Neural progenitor cell (in vitro differentiated cells): ENCODE measurements at regions not wholly inside any gene's neighbourhood (a gene's known extent, or its start where the extent isn't known, plus 50 kb on each side); places are given as distances from the start of the nearest gene placed in this dataset.

Experiments used
- DNase-seq: peaks from one replicate; pipeline ENCODE4 v3.0.0-alpha.2; 2016; ENCODE audit warnings: low spot score
- H2AFZ ChIP-seq: fragments of 200-600 bp; sonication (generic); replicated peaks from 2 replicates; pipeline ENCODE4 v1.6.1; 2016; ENCODE audit warnings: antibody characterized with exemption
- H3F3A ChIP-seq: fragments of 200-600 bp; sonication (generic); 2 replicates; pipeline ENCODE4 v1.6.1; 2016; ENCODE audit warnings: antibody characterized with exemption, low read depth
- H3K27ac ChIP-seq: fragments of 200-600 bp; sonication (generic); 2 replicates; pipeline ENCODE4 v1.5.1; 2016; ENCODE audit warnings: mild to moderate bottlenecking
- H3K27me3 ChIP-seq: fragments of 200-600 bp; sonication (generic); 2 replicates; pipeline ENCODE4 v1.6.1; 2016; ENCODE audit warnings: mild to moderate bottlenecking, moderate library complexity
- H3K36me3 ChIP-seq: fragments of 200-600 bp; sonication (generic); 2 replicates; pipeline ENCODE4 v1.5.1; 2016
- H3K4me1 ChIP-seq: fragments of 200-600 bp; sonication (generic); 2 replicates; pipeline ENCODE4 v1.6.1; 2016; ENCODE audit warnings: mixed run types
- H3K4me2 ChIP-seq: fragments of 200-600 bp; sonication (generic); 2 replicates; pipeline ENCODE4 v1.6.1; 2016
- H3K4me3 ChIP-seq: fragments of 200-600 bp; sonication (generic); 2 replicates; pipeline ENCODE4 v1.5.1; 2016
- H3K79me2 ChIP-seq: fragments of 200-600 bp; sonication (generic); 2 replicates; pipeline ENCODE4 v1.6.1; 2016; ENCODE audit warnings: low read depth
- H3K9ac ChIP-seq: fragments of 200-600 bp; sonication (generic); 2 replicates; pipeline ENCODE4 v1.6.1; 2016
- H3K9me3 ChIP-seq: fragments of 200-600 bp; sonication (generic); 2 replicates; pipeline ENCODE4 v1.5.1; 2016; ENCODE audit warnings: low read depth
- H4K20me1 ChIP-seq: fragments of 200-600 bp; sonication (generic); 2 replicates; pipeline ENCODE4 v1.6.1; 2016; ENCODE audit warnings: low read depth
- H3K27ac Mint-ChIP-seq: 3 replicates; pipeline ENCODE4 v1.8.0; 2021; ENCODE audit warnings: mixed read lengths
- H3K27me3 Mint-ChIP-seq: 2 replicates; pipeline ENCODE4 v1.8.0; 2022; ENCODE audit warnings: low read depth, mild to moderate bottlenecking, inconsistent platforms, moderate library complexity, mixed read lengths; ENCODE audit not compliant: insufficient read depth
- H3K36me3 Mint-ChIP-seq: 3 replicates; pipeline ENCODE4 v1.8.0; 2021; ENCODE audit warnings: mixed read lengths
- H3K4me1 Mint-ChIP-seq: 3 replicates; pipeline ENCODE4 v1.8.0; 2021; ENCODE audit warnings: mixed read lengths
- H3K4me3 Mint-ChIP-seq: 3 replicates; pipeline ENCODE4 v1.8.0; 2021; ENCODE audit warnings: mild to moderate bottlenecking, moderate library complexity, mixed read lengths
- H3K9me3 Mint-ChIP-seq: 3 replicates; pipeline ENCODE4 v1.8.0; 2020; ENCODE audit warnings: mixed read lengths
- CTCF ChIP-seq: fragments of 200-600 bp; sonication (generic); IDR thresholded peaks from 2 replicates; pipeline ENCODE4 v1.5.1; 2017; ENCODE audit warnings: antibody characterized with exemption, mild to moderate bottlenecking
- EZH2 ChIP-seq: fragments of 200-600 bp; sonication (generic); IDR thresholded peaks from 2 replicates; pipeline ENCODE4 v1.6.1; 2017; ENCODE audit warnings: antibody characterized with exemption, mild to moderate bottlenecking, moderate library complexity
- EZH2phosphoT487 ChIP-seq: fragments of 200-600 bp; sonication (generic); IDR thresholded peaks from 2 replicates; pipeline ENCODE4 v1.6.1; 2017; ENCODE audit warnings: antibody characterized with exemption

- Mint-ChIP-seq H3K27ac (no peak overlapping the region), H3K27me3 (no peaks in the 10 kb centered on the region), H3K9me3 (no peaks in the 10 kb centered on the region), H3K36me3 (no peaks in the 10 kb centered on the region), H3K4me1 (peaks cover 6% of the 10 kb centered on the region), H3K4me3 (no peak overlapping the region)
- Histone ChIP-seq H4K20me1 (no peaks in the 10 kb centered on the region), H3K79me2 (no peaks in the 10 kb centered on the region), H3K27ac (no peak overlapping the region), H3K4me1 (no peaks in the 10 kb centered on the region), H3K4me3 (no peak overlapping the region), H3K27me3 (no peaks in the 10 kb centered on the region), H3F3A (no peaks in the 10 kb centered on the region), H3K36me3 (no peaks in the 10 kb centered on the region), H3K9me3 (no peaks in the 10 kb centered on the region), H3K4me2 (no peak overlapping the region), H2AFZ (no peak overlapping the region), H3K9ac (no peak overlapping the region)
- DNase-seq = no peak
- no peak for TF ChIP-seq CTCF
- no peak for TF ChIP-seq EZH2
- no peak for TF ChIP-seq EZH2phosphoT487
Observed at GRCh38 chr11:28715726-28716125, 607.5 kb downstream of the METTL15 start.

GRCh38 chr11:28713850-28714249, 605.7 kb downstream of the METTL15 start:
- no peaks in the 10 kb centered on the region for H3K9me3 ChIP-seq
- H3K4me3 ChIP-seq = no peak overlapping the region
- H3K79me2 ChIP-seq = no peaks in the 10 kb centered on the region
- DNase-seq = no peak
- TF ChIP-seq CTCF = no peak
- TF ChIP-seq EZH2phosphoT487 = no peak
- TF ChIP-seq EZH2 = no peak
- Mint-ChIP-seq H3K9me3 (no peaks in the 10 kb centered on the region), H3K4me3 (no peak overlapping the region), H3K36me3 (no peaks in the 10 kb centered on the region), H3K4me1 (peaks cover 6% of the 10 kb centered on the region), H3K27ac (no peak overlapping the region), H3K27me3 (no peaks in the 10 kb centered on the region)
- no peaks in the 10 kb centered on the region for H3K36me3 ChIP-seq
- no peak overlapping the region for H2AFZ ChIP-seq
- H3K4me1 ChIP-seq = no peaks in the 10 kb centered on the region
- no peaks in the 10 kb centered on the region for H3F3A ChIP-seq
- no peak overlapping the region for H3K4me2 ChIP-seq
- no peak overlapping the region for H3K27ac ChIP-seq
- H4K20me1 ChIP-seq = no peaks in the 10 kb centered on the region
- no peak overlapping the region for H3K9ac ChIP-seq
- no peaks in the 10 kb centered on the region for H3K27me3 ChIP-seq

GRCh38 chr11:28708075-28708474, 599.9 kb downstream of the METTL15 start:
- H3K4me1 ChIP-seq = no peaks in the 10 kb centered on the region
- H2AFZ ChIP-seq = no peak overlapping the region
- Mint-ChIP-seq H3K4me1 (no peaks in the 10 kb centered on the region), H3K27ac (no peak overlapping the region), H3K27me3 (no peaks in the 10 kb centered on the region), H3K36me3 (no peaks in the 10 kb centered on the region), H3K4me3 (no peak overlapping the region), H3K9me3 (no peaks in the 10 kb centered on the region)
- TF ChIP-seq EZH2 (no peak), EZH2phosphoT487 (no peak), CTCF (no peak)
- H3K36me3 ChIP-seq = no peaks in the 10 kb centered on the region
- no peaks in the 10 kb centered on the region for H3K9me3 ChIP-seq
- H3F3A ChIP-seq = no peaks in the 10 kb centered on the region
- no peak overlapping the region for H3K4me2 ChIP-seq
- H3K27ac ChIP-seq = no peak overlapping the region
- no peak overlapping the region for H3K9ac ChIP-seq
- H3K79me2 ChIP-seq = no peaks in the 10 kb centered on the region
- no peak for DNase-seq
- no peaks in the 10 kb centered on the region for H4K20me1 ChIP-seq
- no peak overlapping the region for H3K4me3 ChIP-seq
- no peaks in the 10 kb centered on the region for H3K27me3 ChIP-seq

GRCh38 chr11:28704801-28705200, 596.6 kb downstream of the METTL15 start:
- H4K20me1 ChIP-seq = no peaks in the 10 kb centered on the region
- H3K36me3 Mint-ChIP-seq = no peaks in the 10 kb centered on the region
- no peak overlapping the region for H3K9ac ChIP-seq
- no peaks in the 10 kb centered on the region for H3F3A ChIP-seq
- H2AFZ ChIP-seq = no peak overlapping the region
- no peaks in the 10 kb centered on the region for H3K79me2 ChIP-seq
- H3K4me1 Mint-ChIP-seq = no peaks in the 10 kb centered on the region
- H3K9me3 Mint-ChIP-seq = no peaks in the 10 kb centered on the region
- H3K9me3 ChIP-seq = no peaks in the 10 kb centered on the region
- H3K4me1 ChIP-seq = no peaks in the 10 kb centered on the region
- no peak overlapping the region for H3K4me3 ChIP-seq
- H3K36me3 ChIP-seq = no peaks in the 10 kb centered on the region
- H3K4me3 Mint-ChIP-seq = no peak overlapping the region
- no peak for DNase-seq
- no peak overlapping the region for H3K27ac Mint-ChIP-seq
- H3K27me3 ChIP-seq = no peaks in the 10 kb centered on the region
- H3K4me2 ChIP-seq = no peak overlapping the region
- H3K27ac ChIP-seq = no peak overlapping the region
- TF ChIP-seq EZH2phosphoT487 (no peak), CTCF (no peak), EZH2 (no peak)
- no peaks in the 10 kb centered on the region for H3K27me3 Mint-ChIP-seq
